Esophagus squamous epithelium (tissue), 5 donors: ENCODE measurements at regions not wholly inside any gene's neighbourhood (a gene's known extent, or its start where the extent isn't known, plus 50 kb on each side); places are given as distances from the start of the nearest gene placed in this dataset.

Experiments
- DNase-seq: peaks from one replicate; lab custom pipeline; 2025; lab: John Stamatoyannopoulos, UW
- H3K27ac ChIP-seq, 4 donors: fragments of 200-600 bp; sonication (generic); one replicate each; pipeline ENCODE4 v1.5.1; 2016 to 2019; ENCODE audit warnings: mild to moderate bottlenecking in 1 of 4
- H3K27me3 ChIP-seq, 4 donors: fragments of 200-600 bp; sonication (generic); 1 replicate in 3 of 4; 2 replicates in 1 of 4; pipeline versions ENCODE4 v1.5.1 to v1.6.0; 2017 to 2021; ENCODE audit warnings: antibody characterized with exemption in 1 of 4
- H3K36me3 ChIP-seq, 3 donors: fragments of 200-600 bp; sonication (generic); one replicate each; pipeline ENCODE4 v1.5.1; 2016 to 2019
- H3K4me1 ChIP-seq, 3 donors: fragments of 200-600 bp; sonication (generic); one replicate each; pipeline ENCODE4 v1.5.1; 2017 to 2019
- H3K4me3 ChIP-seq, 4 donors: fragments of 200-600 bp; sonication (generic); 1 replicate in 3 of 4; 2 replicates in 1 of 4; pipeline ENCODE4 v1.5.1; 2016 to 2019; ENCODE audit warnings: mild to moderate bottlenecking in 2 of 4, moderate library complexity in 1 of 4
- H3K9me3 ChIP-seq, 3 donors: fragments of 200-600 bp; sonication (generic); one replicate each; pipeline ENCODE4 v1.5.1; 2016 to 2019
- CTCF ChIP-seq, 6 experiments: fragments of 450-650 bp in 4 of 6; fragments of 200-600 bp in 2 of 6; sonication (generic) in 2 of 6; IDR thresholded peaks; one replicate each; pipeline ENCODE4 v1.5.1; 2016 to 2019; ENCODE audit warnings: antibody characterized with exemption in 6 of 6, mild to moderate bottlenecking in 4 of 6, moderate library complexity in 4 of 6
- POLR2A ChIP-seq, 4 donors: fragments of 450-650 bp; IDR thresholded peaks; one replicate each; pipeline ENCODE4 v1.6.1; 2017; ENCODE audit warnings: antibody characterized with exemption in 4 of 4, mild to moderate bottlenecking in 4 of 4, moderate library complexity in 3 of 4
- WGBS, 2 donors: methylation state at CpG; one replicate each; pipeline ENCODE4 v1.1.5; 2018; 5-methylcytosine and 5-hydroxymethylcytosine counted together
- intact Hi-C: fragments of 100-400 bp; cut with DNase I; formaldehyde crosslinking; loops from one replicate; pipeline ENCODE4 v1.15.0; 2022
- donor health status: DM: yes; HTN: yes; CAD: no.

- H3K27ac ChIP-seq, result no peak overlapping the region
- no peaks in the 10 kb centered on the region for H3K36me3 ChIP-seq
- intact Hi-C loops, result no loop called here
- WGBS, 2 donors, result 79 to 89% methylated on average over 2 of the region's 2 CpGs
- DNase-seq, result no peak
- H3K4me3 ChIP-seq, result no peak overlapping the region
- no peaks in the 10 kb centered on the region for H3K9me3 ChIP-seq
- H3K4me1 ChIP-seq, result no peaks in the 10 kb centered on the region
- no peak for TF ChIP-seq POLR2A (IDR thresholded peaks at IDR 0.05)
- TF ChIP-seq CTCF (IDR thresholded peaks at IDR 0.05), result no peak
- no peaks in the 10 kb centered on the region for H3K27me3 ChIP-seq
Measured at GRCh38 chr1:193553564-193553963, 367.2 kb upstream of the B3GALT2 start.

- Histone ChIP-seq H3K4me3 (no peak overlapping the region), H3K27me3 (no peaks in the 10 kb centered on the region), H3K36me3 (no peaks in the 10 kb centered on the region), H3K4me1 (no peaks in the 10 kb centered on the region), H3K27ac (no peak overlapping the region), H3K9me3 (no peaks in the 10 kb centered on the region)
- TF ChIP-seq POLR2A (IDR thresholded peaks at IDR 0.05), result no peak
- no peak for TF ChIP-seq CTCF (IDR thresholded peaks at IDR 0.05)
- DNase-seq, result no peak
- 92 to 96% methylated on average over 4 of the region's 4 CpGs for WGBS, 2 donors
- intact Hi-C loops, result no loop called here
Measured at GRCh38 chr1:193552274-193552673, 365.9 kb upstream of the B3GALT2 start.

- intact Hi-C loops, result no loop called here
- no peak overlapping the region for H3K27ac ChIP-seq
- TF ChIP-seq CTCF (IDR thresholded peaks at IDR 0.05), result no peak
- TF ChIP-seq POLR2A (IDR thresholded peaks at IDR 0.05), result no peak
Measured at GRCh38 chr1:193549081-193549480, 362.7 kb upstream of the B3GALT2 start.

GRCh38 chr1:193545171-193545570, 358.8 kb upstream of the B3GALT2 start:
- Histone ChIP-seq H3K9me3 (no peaks in the 10 kb centered on the region), H3K4me1 (no peaks in the 10 kb centered on the region), H3K4me3 (no peak overlapping the region), H3K36me3 (no peaks in the 10 kb centered on the region), H3K27ac (no peak overlapping the region), H3K27me3 (no peaks in the 10 kb centered on the region)
- TF ChIP-seq CTCF (IDR thresholded peaks at IDR 0.05), result no peak
- no peak for TF ChIP-seq POLR2A (IDR thresholded peaks at IDR 0.05)
- DNase-seq, result no peak
- WGBS, 2 donors, result 57 to 60% methylated on average over 2 of the region's 2 CpGs
- intact Hi-C loops, result no loop called here

More at GRCh38 chr1:193549081-193549480, 362.7 kb upstream of the B3GALT2 start:
- no peaks in the 10 kb centered on the region for H3K36me3 ChIP-seq
- 80 to 84% methylated on average over 1 of the region's 1 CpG for WGBS, 2 donors
- no peak overlapping the region for H3K4me3 ChIP-seq
- no peaks in the 10 kb centered on the region for H3K27me3 ChIP-seq
- no peaks in the 10 kb centered on the region for H3K4me1 ChIP-seq
- DNase-seq, result no peak
- no peaks in the 10 kb centered on the region for H3K9me3 ChIP-seq

- Histone ChIP-seq H3K27me3 (no peaks in the 10 kb centered on the region), H3K4me1 (no peaks in the 10 kb centered on the region), H3K4me3 (no peak overlapping the region), H3K27ac (no peak overlapping the region), H3K36me3 (no peaks in the 10 kb centered on the region), H3K9me3 (no peaks in the 10 kb centered on the region)
- DNase-seq, result no peak
- intact Hi-C loops, result no loop called here
- TF ChIP-seq POLR2A (IDR thresholded peaks at IDR 0.05) (no peak), CTCF (IDR thresholded peaks at IDR 0.05) (no peak)
- WGBS, 2 donors, result 71 to 76% methylated on average over 4 of the region's 4 CpGs
Measured at GRCh38 chr1:193543259-193543658, 356.8 kb upstream of the B3GALT2 start.
